Thoracic aorta (tissue), 2 donors: ENCODE measurements at regions not wholly inside any gene's neighbourhood (a gene's known extent, or its start where the extent isn't known, plus 50 kb on each side); places are given as distances from the start of the nearest gene placed in this dataset.

Experiments
- ATAC-seq: fragments of 150-250 bp; one replicate; pipeline ENCODE4 v1.8.0; 2017; ENCODE audit warnings: low read depth; ENCODE audit not compliant: insufficient number of reproducible peaks, low FRiP score
- DNase-seq: peaks from one replicate; pipeline ENCODE4 v3.0.0-alpha.2; 2020; ENCODE audit warnings: low spot score
- H3K27ac ChIP-seq, 2 donors: fragments of 200-600 bp; sonication (generic); 1 replicate in 1 of 2; 2 replicates in 1 of 2; pipeline ENCODE4 v1.5.1; 2016; ENCODE audit warnings: mild to moderate bottlenecking in 2 of 2, moderate library complexity in 2 of 2
- H3K27me3 ChIP-seq: fragments of 200-600 bp; sonication (generic); replicated peaks from 2 replicates; pipeline ENCODE4 v1.6.0; 2016; ENCODE audit warnings: mild to moderate bottlenecking; ENCODE audit not compliant: insufficient read depth
- H3K36me3 ChIP-seq: fragments of 200-600 bp; sonication (generic); one replicate; pipeline ENCODE4 v1.5.1; 2016
- H3K4me1 ChIP-seq, 2 donors: fragments of 200-600 bp; sonication (generic); 1 replicate in 1 of 2; 2 replicates in 1 of 2; pipeline versions ENCODE4 v1.5.1 to v1.6.0; 2016; ENCODE audit warnings: low read depth in 2 of 2, mild to moderate bottlenecking in 1 of 2; ENCODE audit not compliant: control insufficient read depth in 1 of 2
- H3K4me3 ChIP-seq: fragments of 200-600 bp; sonication (generic); 2 replicates; pipeline ENCODE4 v1.5.1; 2016; ENCODE audit warnings: mild to moderate bottlenecking
- H3K9me3 ChIP-seq: fragments of 200-600 bp; sonication (generic); 2 replicates; pipeline ENCODE4 v1.5.1; 2016
- CTCF ChIP-seq: fragments of 200-600 bp; sonication (generic); IDR thresholded peaks from one replicate; pipeline ENCODE4 v1.5.1; 2019; ENCODE audit warnings: antibody characterized with exemption

- no peak for ATAC-seq
- no peak for DNase-seq
- no peaks in the 10 kb centered on the region for H3K36me3 ChIP-seq
- no peaks in the 10 kb centered on the region for H3K9me3 ChIP-seq
- no peak for TF ChIP-seq CTCF
- no peaks in the 10 kb centered on the region for H3K27me3 ChIP-seq
- H3K4me1 ChIP-seq = no peaks in the 10 kb centered on the region
- no peak overlapping the region for H3K4me3 ChIP-seq
- H3K27ac ChIP-seq = no peak overlapping the region
Measured at GRCh38 chr4:96766359-96766758, 926.5 kb downstream of the PDHA2 start.

- ATAC-seq (no peak), DNase-seq (no peak)
- Histone ChIP-seq H3K27ac (no peak overlapping the region), H3K4me3 (no peak overlapping the region), H3K27me3 (no peaks in the 10 kb centered on the region), H3K4me1 (no peaks in the 10 kb centered on the region), H3K36me3 (no peaks in the 10 kb centered on the region), H3K9me3 (no peaks in the 10 kb centered on the region)
- no peak for TF ChIP-seq CTCF
Measured at GRCh38 chr4:96767815-96768480, 928.1 kb downstream of the PDHA2 start.

- Histone ChIP-seq H3K4me1 (no peaks in the 10 kb centered on the region), H3K36me3 (no peaks in the 10 kb centered on the region), H3K4me3 (no peak overlapping the region), H3K9me3 (no peaks in the 10 kb centered on the region), H3K27me3 (no peaks in the 10 kb centered on the region), H3K27ac (no peak overlapping the region)
- no peak for ATAC-seq
- no peak for DNase-seq
- TF ChIP-seq CTCF = no peak
Measured at GRCh38 chr4:96775501-96775900, 935.6 kb downstream of the PDHA2 start.

GRCh38 chr4:96776920-96777527 lies 937.1 kb downstream of the PDHA2 start:
- no peaks in the 10 kb centered on the region for H3K4me1 ChIP-seq
- H3K4me3 ChIP-seq = no peak overlapping the region
- no peaks in the 10 kb centered on the region for H3K27me3 ChIP-seq
- no peaks in the 10 kb centered on the region for H3K9me3 ChIP-seq
- DNase-seq = no peak
- no peak for ATAC-seq
- no peaks in the 10 kb centered on the region for H3K36me3 ChIP-seq
- no peak for TF ChIP-seq CTCF
- H3K27ac ChIP-seq = no peak overlapping the region

DNA sequence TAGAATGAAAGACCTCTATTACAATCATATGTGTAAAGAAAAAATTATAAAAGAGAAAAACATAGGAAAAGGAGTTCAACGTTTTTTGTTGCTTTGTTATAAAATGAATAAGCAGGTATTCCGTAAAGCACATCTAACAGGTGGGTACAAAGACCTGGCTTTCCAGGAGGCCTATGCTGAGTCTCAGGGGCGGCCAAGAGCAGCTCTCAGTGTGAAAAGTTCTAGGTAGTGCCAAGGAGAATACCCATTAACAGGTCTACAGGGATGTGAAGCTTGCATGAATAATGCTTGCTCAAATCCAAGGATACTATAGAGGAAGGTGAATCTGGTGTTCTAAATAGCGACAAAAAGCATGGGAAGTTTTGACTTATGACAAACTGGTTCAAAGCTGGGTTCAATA lies 944.4 kb downstream of the PDHA2 start:
- Histone ChIP-seq H3K4me3 (no peak overlapping the region), H3K27ac (no peak overlapping the region), H3K4me1 (no peaks in the 10 kb centered on the region), H3K27me3 (no peaks in the 10 kb centered on the region), H3K36me3 (no peaks in the 10 kb centered on the region), H3K9me3 (no peaks in the 10 kb centered on the region)
- DNase-seq = no peak
- ATAC-seq = no peak
- no peak for TF ChIP-seq CTCF
